Vagina (tissue), 2 donors: ENCODE measurements at regions not wholly inside any gene's neighbourhood (a gene's known extent, or its start where the extent isn't known, plus 50 kb on each side); places are given as distances from the start of the nearest gene placed in this dataset.

Experiments
- DNase-seq, 2 donors: peaks; one replicate each; pipeline ENCODE4 v3.0.0-alpha.2; 2017; ENCODE audit errors: extremely low spot score in 2 of 2
- H3K27ac ChIP-seq: fragments of 200-600 bp; sonication (generic); one replicate; pipeline ENCODE4 v1.5.1; 2019
- H3K27me3 ChIP-seq: fragments of 200-600 bp; sonication (generic); one replicate; pipeline ENCODE4 v1.5.1; 2019
- H3K36me3 ChIP-seq, 2 donors: fragments of 200-600 bp; sonication (generic); one replicate each; pipeline ENCODE4 v1.5.1; 2017 to 2019
- H3K4me1 ChIP-seq: fragments of 200-600 bp; sonication (generic); one replicate; pipeline ENCODE4 v1.5.1; 2019
- H3K4me3 ChIP-seq, 2 donors: fragments of 200-600 bp; sonication (generic); 1 replicate in 1 of 2; 2 replicates in 1 of 2; pipeline ENCODE4 v1.5.1; 2016 to 2019
- H3K9me3 ChIP-seq: fragments of 200-600 bp; sonication (generic); one replicate; pipeline ENCODE4 v1.5.1; 2019
- CTCF ChIP-seq, 3 experiments: fragments of 450-650 bp in 2 of 3; fragments of 200-600 bp in 1 of 3; sonication (generic) in 1 of 3; IDR thresholded peaks; one replicate each; pipeline ENCODE4 v1.5.1; 2017 to 2019; ENCODE audit warnings: antibody characterized with exemption in 3 of 3, mild to moderate bottlenecking in 2 of 3, moderate library complexity in 2 of 3
- POLR2A ChIP-seq, 2 donors: fragments of 450-650 bp; IDR thresholded peaks; one replicate each; pipeline ENCODE4 v1.6.1; 2017; ENCODE audit warnings: antibody characterized with exemption in 2 of 2, mild to moderate bottlenecking in 2 of 2, moderate library complexity in 2 of 2
- POLR2AphosphoS5 ChIP-seq, 2 donors: sonication (generic); formaldehyde crosslinking; IDR thresholded peaks; one replicate each; pipeline ENCODE4 v1.9.0; 2017; ENCODE audit warnings: antibody characterized with exemption in 2 of 2, mild to moderate bottlenecking in 2 of 2, low read depth in 1 of 2; ENCODE audit not compliant: insufficient read depth in 1 of 2
- intact Hi-C: fragments of 100-400 bp; cut with DNase I; formaldehyde crosslinking; loops from one replicate; pipeline ENCODE4 v1.15.1; 2023

DNA sequence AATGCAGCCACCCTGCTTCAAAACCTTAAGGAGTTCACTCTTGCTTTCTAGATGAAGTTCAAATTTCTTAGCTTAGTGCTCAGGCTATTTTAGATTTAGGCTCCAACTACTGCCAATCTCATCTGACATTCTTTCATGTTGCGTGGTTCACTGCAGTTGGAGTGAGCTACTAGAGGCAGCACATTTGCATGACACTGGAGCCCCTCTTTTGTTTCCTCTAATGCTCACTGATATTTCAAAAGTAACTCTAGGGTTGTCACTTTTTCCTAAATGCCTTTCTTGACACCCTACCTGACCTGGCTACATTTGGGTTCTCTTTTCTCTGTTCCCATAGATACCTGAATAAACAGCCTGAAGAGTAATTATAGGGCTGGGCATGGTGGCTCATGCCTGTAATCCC lies 586.5 kb upstream of the GOT2 start:
- no peak for DNase-seq
- Histone ChIP-seq H3K9me3 (no peaks in the 10 kb centered on the region), H3K4me1 (no peaks in the 10 kb centered on the region), H3K27ac (no peak overlapping the region), H3K4me3 (no peak overlapping the region), H3K36me3 (no peaks in the 10 kb centered on the region), H3K27me3 (no peaks in the 10 kb centered on the region)
- intact Hi-C loops: no loop called here
- TF ChIP-seq POLR2A (IDR thresholded peaks at IDR 0.05): no peak
- TF ChIP-seq POLR2AphosphoS5 (IDR thresholded peaks at IDR 0.05; ENCODE audit: insufficient read depth in 1 of 2, low read depth in 1 of 2): no peak
- no peak for TF ChIP-seq CTCF (IDR thresholded peaks at IDR 0.05)

DNA sequence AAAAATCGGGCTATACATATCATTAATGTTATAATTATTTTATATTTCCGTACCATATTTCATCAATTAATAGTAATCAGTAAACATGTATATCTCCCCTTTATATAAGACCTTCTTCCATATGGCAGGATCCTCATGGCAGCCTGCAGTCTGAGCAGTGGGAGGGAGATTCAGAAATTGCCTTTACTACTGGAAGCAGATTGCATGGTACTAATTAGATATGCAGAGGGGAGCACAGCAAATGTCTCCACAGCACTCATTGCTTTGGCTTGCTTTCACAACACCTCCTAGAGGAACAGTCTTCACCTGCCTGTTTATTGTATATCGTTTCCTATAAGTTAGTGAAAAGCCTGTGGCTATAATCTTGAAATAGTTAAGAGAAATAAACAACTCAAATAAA lies 585.8 kb upstream of the GOT2 start:
- H3K36me3 ChIP-seq: no peaks in the 10 kb centered on the region
- DNase-seq: no peak
- H3K27ac ChIP-seq: no peak overlapping the region
- no peaks in the 10 kb centered on the region for H3K27me3 ChIP-seq
- intact Hi-C loops: no loop called here
- no peaks in the 10 kb centered on the region for H3K4me1 ChIP-seq
- no peak overlapping the region for H3K4me3 ChIP-seq
- no peak for TF ChIP-seq POLR2AphosphoS5 (IDR thresholded peaks at IDR 0.05; ENCODE audit: insufficient read depth in 1 of 2, low read depth in 1 of 2)
- TF ChIP-seq CTCF (IDR thresholded peaks at IDR 0.05): no peak
- no peak for TF ChIP-seq POLR2A (IDR thresholded peaks at IDR 0.05)
- no peaks in the 10 kb centered on the region for H3K9me3 ChIP-seq

- Histone ChIP-seq H3K36me3 (no peaks in the 10 kb centered on the region), H3K4me1 (no peaks in the 10 kb centered on the region), H3K27me3 (no peaks in the 10 kb centered on the region), H3K9me3 (no peaks in the 10 kb centered on the region), H3K27ac (no peak overlapping the region), H3K4me3 (no peak overlapping the region)
- DNase-seq: no peak
- TF ChIP-seq CTCF (IDR thresholded peaks at IDR 0.05) (no peak), POLR2A (IDR thresholded peaks at IDR 0.05) (no peak), POLR2AphosphoS5 (IDR thresholded peaks at IDR 0.05; ENCODE audit: insufficient read depth in 1 of 2, low read depth in 1 of 2) (no peak)
- intact Hi-C loops: no loop called here
Measured at GRCh38 chr16:59305850-59306249, 571.7 kb upstream of the GOT2 start.

DNA sequence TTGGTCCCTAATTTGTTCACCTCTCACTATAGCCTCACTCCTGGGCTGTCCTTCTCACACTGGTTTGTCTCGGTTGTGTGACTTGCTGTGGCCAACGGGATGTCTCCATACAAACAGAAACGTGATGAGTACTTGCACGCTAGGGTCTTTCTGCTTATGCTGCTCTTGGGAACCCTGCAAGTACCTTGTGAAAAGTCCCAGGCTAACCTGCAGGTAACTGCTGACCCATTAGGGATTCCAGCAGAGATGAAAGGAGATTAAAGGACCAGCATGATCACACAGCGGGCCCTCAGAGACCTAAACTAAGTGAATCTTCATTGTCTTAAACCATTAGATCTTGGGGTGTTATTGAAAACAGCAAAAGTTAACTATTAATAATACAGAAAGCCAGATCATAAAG lies 562.8 kb upstream of the GOT2 start:
- H3K27ac ChIP-seq: no peak overlapping the region
- no peak for TF ChIP-seq POLR2A (IDR thresholded peaks at IDR 0.05)
- TF ChIP-seq CTCF (IDR thresholded peaks at IDR 0.05): no peak
- TF ChIP-seq POLR2AphosphoS5 (IDR thresholded peaks at IDR 0.05; ENCODE audit: insufficient read depth in 1 of 2, low read depth in 1 of 2): no peak
- H3K4me1 ChIP-seq: no peaks in the 10 kb centered on the region
- intact Hi-C loops: no loop called here
- DNase-seq: no peak
- no peaks in the 10 kb centered on the region for H3K27me3 ChIP-seq
- H3K36me3 ChIP-seq: no peaks in the 10 kb centered on the region
- no peak overlapping the region for H3K4me3 ChIP-seq
- H3K9me3 ChIP-seq: no peaks in the 10 kb centered on the region

DNA sequence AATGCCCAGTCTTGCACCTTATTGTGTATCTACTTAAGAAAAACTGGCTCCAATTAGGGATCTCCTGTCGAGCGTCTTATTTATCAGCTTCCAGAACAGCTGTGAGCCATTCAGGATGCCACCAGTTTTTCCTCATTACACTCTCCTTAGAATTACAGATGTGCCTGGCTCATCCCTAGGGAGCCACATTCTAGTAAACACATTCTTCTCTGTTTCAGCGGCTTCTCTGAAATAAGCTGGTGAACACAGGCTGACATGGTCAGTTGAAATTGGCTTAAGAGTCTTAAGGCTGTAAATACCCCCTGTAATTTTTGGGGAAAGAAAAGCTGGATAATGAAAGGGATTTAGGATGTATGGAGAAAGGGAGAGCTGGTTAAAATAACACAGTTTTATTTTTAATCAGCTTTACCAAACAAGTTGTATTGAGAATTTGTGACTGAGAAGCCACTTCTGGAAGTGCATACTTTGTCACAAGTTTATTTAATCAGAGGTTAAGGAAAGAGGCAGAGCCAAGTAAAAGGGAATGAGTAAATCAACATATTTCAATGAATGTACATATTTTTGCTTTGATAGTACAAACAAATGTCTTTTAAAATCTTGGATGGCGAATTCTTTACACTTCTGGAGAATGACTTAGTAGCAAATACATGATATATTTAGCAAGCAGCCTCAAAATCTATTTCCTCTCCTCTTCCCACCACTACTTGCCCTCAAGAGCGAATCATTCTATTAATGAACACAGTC lies 562.0 kb upstream of the GOT2 start:
- TF ChIP-seq CTCF (IDR thresholded peaks at IDR 0.05) (no peak), POLR2AphosphoS5 (IDR thresholded peaks at IDR 0.05; ENCODE audit: insufficient read depth in 1 of 2, low read depth in 1 of 2) (no peak), POLR2A (IDR thresholded peaks at IDR 0.05) (no peak)
- Histone ChIP-seq H3K36me3 (no peaks in the 10 kb centered on the region), H3K4me3 (no peak overlapping the region), H3K9me3 (no peaks in the 10 kb centered on the region), H3K27ac (no peak overlapping the region), H3K27me3 (no peaks in the 10 kb centered on the region), H3K4me1 (no peaks in the 10 kb centered on the region)
- no peak for DNase-seq
- intact Hi-C loops: no loop called here
